ENCODE measurements at regions not wholly inside any gene's neighbourhood (a gene's known extent, or its start where the extent isn't known, plus 50 kb on each side); places are given as distances from the start of the nearest gene placed in this dataset.
A peak's percentile ranks its signal among the peaks of the same experiment; 100 is the strongest.

DNA sequence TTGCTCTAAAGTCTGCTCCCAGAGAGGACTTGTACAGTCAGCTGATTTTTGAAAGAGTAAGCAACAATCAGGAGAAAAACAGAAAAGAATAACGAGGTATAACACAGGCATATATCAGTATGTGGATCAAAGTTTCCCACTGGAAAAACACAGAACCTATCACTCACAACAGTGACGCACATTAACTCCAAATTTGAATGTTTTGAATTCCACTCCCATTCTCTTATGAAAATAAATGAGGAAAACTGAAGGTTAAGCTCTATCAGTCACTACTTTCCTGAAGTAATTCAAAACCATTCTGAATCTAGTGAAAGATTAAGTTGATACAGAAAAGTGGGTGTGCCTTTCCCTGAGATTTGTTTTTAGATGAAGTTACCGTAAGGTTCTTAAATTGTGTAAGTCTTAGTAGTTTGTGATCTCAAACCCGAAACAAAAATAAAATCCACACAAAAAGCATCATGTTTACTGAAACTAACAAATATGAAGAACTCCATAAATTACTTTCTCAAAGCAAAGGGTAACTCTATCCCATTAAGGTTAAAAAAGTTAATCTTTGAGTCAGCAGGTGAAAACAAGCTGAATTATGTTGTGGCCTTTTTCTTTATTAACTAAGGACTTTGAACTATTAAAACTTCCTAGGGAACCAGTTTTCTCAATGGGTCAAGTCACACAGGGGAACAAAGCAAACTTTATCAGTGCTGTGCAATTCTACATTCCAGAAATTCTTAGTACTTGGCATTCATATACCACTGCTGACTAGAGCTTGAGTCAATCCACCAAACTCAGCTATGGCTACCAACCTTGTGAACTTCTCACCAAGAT, 115.7 kb downstream of the OGFRL1 start:
- H3K27me3 ChIP-seq = no peaks in the 10 kb centered on the region
- ATAC-seq (peak; percentile 50 to 79), DNase-seq (no peak)
- no peaks in the 10 kb centered on the region for H3K36me3 ChIP-seq
- H3K27ac ChIP-seq = peak overlapping the region; percentile 48 to 74 (median 62)
- no peaks in the 10 kb centered on the region for H3K9me3 ChIP-seq
- in situ Hi-C loops (cut with MboI; ENCODE audit: low sequenced_read_pairs in 4 of 4) = loop anchor here in 2 of 4 donors (25.0 kb wide), 2 partner anchors 742 to 842 kb away; partner anchors contain the start of genes SDHAF4 (in 1 of the 2) and SMAP1 (in 1 of the 2)
- H3K4me1 ChIP-seq = peaks cover 66 to 80% of the 10 kb centered on the region in 2 donors
- intact Hi-C loops (cut with DNase I; ENCODE audit: low total_unique reads) = no loop called here
- TF ChIP-seq, protein P1, sequence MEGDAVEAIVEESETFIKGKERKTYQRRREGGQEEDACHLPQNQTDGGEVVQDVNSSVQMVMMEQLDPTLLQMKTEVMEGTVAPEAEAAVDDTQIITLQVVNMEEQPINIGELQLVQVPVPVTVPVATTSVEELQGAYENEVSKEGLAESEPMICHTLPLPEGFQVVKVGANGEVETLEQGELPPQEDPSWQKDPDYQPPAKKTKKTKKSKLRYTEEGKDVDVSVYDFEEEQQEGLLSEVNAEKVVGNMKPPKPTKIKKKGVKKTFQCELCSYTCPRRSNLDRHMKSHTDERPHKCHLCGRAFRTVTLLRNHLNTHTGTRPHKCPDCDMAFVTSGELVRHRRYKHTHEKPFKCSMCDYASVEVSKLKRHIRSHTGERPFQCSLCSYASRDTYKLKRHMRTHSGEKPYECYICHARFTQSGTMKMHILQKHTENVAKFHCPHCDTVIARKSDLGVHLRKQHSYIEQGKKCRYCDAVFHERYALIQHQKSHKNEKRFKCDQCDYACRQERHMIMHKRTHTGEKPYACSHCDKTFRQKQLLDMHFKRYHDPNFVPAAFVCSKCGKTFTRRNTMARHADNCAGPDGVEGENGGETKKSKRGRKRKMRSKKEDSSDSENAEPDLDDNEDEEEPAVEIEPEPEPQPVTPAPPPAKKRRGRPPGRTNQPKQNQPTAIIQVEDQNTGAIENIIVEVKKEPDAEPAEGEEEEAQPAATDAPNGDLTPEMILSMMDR (IDR thresholded peaks at IDR 0.05 in 4 of 5, conservative IDR thresholded peaks at IDR 0.05 in 1 of 5) = no peak
- TF ChIP-seq POLR2A (IDR thresholded peaks at IDR 0.05) = no peak
- H3K4me3 ChIP-seq = peak overlapping the region in 2 of 4 donors; percentile 5

GRCh38 chr6:71404967-71405278, 116.3 kb downstream of the OGFRL1 start:
- intact Hi-C loops (cut with DNase I; ENCODE audit: low total_unique reads) (no loop called here), in situ Hi-C loops (cut with MboI; ENCODE audit: low sequenced_read_pairs in 4 of 4) (loop anchor here in 2 of 4 donors (25.0 kb wide), 2 partner anchors 743 to 843 kb away; partner anchors contain the start of genes SDHAF4 (in 1 of the 2) and SMAP1 (in 1 of the 2))
- no peaks in the 10 kb centered on the region for H3K36me3 ChIP-seq
- no peak overlapping the region for H3K4me3 ChIP-seq
- H3K27ac ChIP-seq = peak overlapping the region; percentile 48 to 74 (median 62)
- peaks cover 70 to 81% of the 10 kb centered on the region in 2 donors for H3K4me1 ChIP-seq
- DNase-seq (no peak), ATAC-seq (no peak)
- TF ChIP-seq POLR2A (IDR thresholded peaks at IDR 0.05) = no peak
- TF ChIP-seq, protein P1 (IDR thresholded peaks at IDR 0.05 in 4 of 5, conservative IDR thresholded peaks at IDR 0.05 in 1 of 5) = no peak
- no peaks in the 10 kb centered on the region for H3K9me3 ChIP-seq
- H3K27me3 ChIP-seq = no peaks in the 10 kb centered on the region

DNA sequence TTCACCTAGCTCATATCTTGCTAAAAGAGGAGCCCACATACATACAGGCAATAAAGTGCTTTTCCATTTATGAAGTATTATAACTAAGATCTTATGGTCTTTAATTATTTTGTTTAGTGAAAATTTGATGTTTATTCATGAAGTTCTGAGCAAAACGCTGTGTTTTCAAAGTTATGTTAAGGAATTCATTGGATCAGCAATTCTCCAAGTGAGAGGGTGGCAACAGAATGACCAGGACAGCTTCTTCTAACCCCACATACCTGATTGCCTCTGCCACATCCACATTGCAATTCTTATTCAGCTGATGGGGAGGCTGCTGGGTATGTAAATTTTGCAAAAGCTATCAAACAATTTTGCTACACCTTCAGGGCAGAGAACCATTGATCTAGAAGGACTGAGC, 116.8 kb downstream of the OGFRL1 start:
- H3K27me3 ChIP-seq = no peaks in the 10 kb centered on the region

GRCh38 chr6:71406865-71407860, 118.6 kb downstream of the OGFRL1 start:
- Histone ChIP-seq H3K27ac (peak overlapping the region in 3 of 4 donors; percentile 6 to 49 (median 28)), H3K9me3 (no peaks in the 10 kb centered on the region), H3K4me1 (peaks cover 73 to 84% of the 10 kb centered on the region in 2 donors), H3K4me3 (no peak overlapping the region), H3K36me3 (no peaks in the 10 kb centered on the region), H3K27me3 (no peaks in the 10 kb centered on the region)
- no peak for ATAC-seq
- DNase-seq = no peak
- no peak for TF ChIP-seq POLR2A (IDR thresholded peaks at IDR 0.05)
- TF ChIP-seq, protein P1 (IDR thresholded peaks at IDR 0.05 in 4 of 5, conservative IDR thresholded peaks at IDR 0.05 in 1 of 5) = no peak
- intact Hi-C loops (cut with DNase I; ENCODE audit: low total_unique reads) (no loop called here), in situ Hi-C loops (cut with MboI; ENCODE audit: low sequenced_read_pairs in 4 of 4) (loop anchor here in 2 of 4 donors (25.0 kb wide), 2 partner anchors 745 to 845 kb away; partner anchors contain the start of genes SDHAF4 (in 1 of the 2) and SMAP1 (in 1 of the 2))

More for the DNA sequence above, 116.8 kb downstream of the OGFRL1 start:
- Histone ChIP-seq H3K36me3 (no peaks in the 10 kb centered on the region), H3K4me3 (no peak overlapping the region), H3K9me3 (no peaks in the 10 kb centered on the region), H3K27ac (peak overlapping the region; percentile 48 to 74 (median 62)), H3K4me1 (peaks cover 70 to 81% of the 10 kb centered on the region in 2 donors)
- intact Hi-C loops (cut with DNase I; ENCODE audit: low total_unique reads) (no loop called here), in situ Hi-C loops (cut with MboI; ENCODE audit: low sequenced_read_pairs in 4 of 4) (loop anchor here in 2 of 4 donors (25.0 kb wide), 2 partner anchors 743 to 843 kb away; partner anchors contain the start of genes SDHAF4 (in 1 of the 2) and SMAP1 (in 1 of the 2))
- no peak for TF ChIP-seq POLR2A (IDR thresholded peaks at IDR 0.05)
- TF ChIP-seq, protein P1 (IDR thresholded peaks at IDR 0.05 in 4 of 5, conservative IDR thresholded peaks at IDR 0.05 in 1 of 5) = no peak
- no peak for DNase-seq
- no peak for ATAC-seq
